GM19043 (cell line): ENCODE measurements at regions not wholly inside any gene's neighbourhood (a gene's known extent, or its start where the extent isn't known, plus 50 kb on each side); places are given as distances from the start of the nearest gene placed in this dataset.
"Not testable (repeated sequence)": the region's sequence is repeated elsewhere in the genome, so short reads cannot be mapped to it uniquely, and the experiment has no call there.

Experiments
- ATAC-seq: cut with Tn5 transposase; IDR thresholded peaks from one replicate; pipeline ENCODE4 v1.9.1; 2021; ENCODE audit warnings: low read depth; ENCODE audit not compliant: unreplicated experiment

DNA sequence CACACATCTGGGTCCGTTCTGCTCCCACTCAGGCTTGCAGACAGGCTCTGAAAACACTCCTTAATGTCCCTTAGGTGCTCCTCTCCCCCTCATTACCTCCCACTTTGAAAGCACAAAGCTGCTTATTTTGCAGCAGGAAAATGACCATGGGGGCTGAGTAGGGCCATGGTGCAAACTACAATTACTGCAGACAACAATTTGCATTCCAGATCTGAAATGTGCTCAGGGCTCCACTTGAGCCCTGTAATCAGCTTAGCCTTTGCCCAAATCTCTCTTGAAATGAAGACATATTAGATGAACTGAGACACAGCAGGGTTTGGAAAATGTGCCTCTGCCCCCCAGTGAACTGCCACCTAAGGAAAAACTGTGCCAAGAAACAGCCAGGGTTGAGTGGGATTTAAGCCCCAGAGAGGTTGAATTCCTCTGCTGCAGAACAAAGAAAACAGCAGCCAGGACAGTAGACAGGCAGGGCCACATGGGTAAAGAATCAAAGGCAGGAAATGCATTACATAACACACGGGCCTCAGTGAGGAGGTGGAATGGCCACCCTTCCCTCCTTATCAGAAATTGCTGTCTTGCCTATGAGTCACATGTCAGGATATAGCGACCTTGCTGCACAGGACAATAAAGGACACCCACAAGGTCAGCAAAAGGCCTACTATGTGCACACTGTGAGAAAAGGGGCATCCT lies 126.8 kb upstream of the ARHGEF3 start:
- ATAC-seq: no peak

GRCh38 chr3:56927855-56928254 lies 126.1 kb upstream of the ARHGEF3 start:
- ATAC-seq: no peak

DNA sequence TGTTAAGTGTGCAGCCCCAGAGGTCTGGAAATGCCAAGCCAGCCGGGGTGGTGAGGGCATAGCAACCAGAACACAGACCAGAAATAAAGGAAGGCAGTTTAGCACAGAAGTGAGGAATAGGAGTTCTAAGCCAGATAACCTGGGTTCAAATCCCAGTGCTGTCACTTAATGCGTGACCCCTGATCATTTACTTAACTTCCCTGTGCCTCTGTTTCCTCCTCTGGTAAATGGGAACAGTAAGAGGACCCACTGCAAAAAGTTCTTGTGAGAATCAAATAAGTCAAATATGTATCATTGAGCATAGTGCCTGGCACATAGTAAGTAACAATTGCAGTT lies 125.2 kb upstream of the ARHGEF3 start:
- no peak for ATAC-seq

DNA sequence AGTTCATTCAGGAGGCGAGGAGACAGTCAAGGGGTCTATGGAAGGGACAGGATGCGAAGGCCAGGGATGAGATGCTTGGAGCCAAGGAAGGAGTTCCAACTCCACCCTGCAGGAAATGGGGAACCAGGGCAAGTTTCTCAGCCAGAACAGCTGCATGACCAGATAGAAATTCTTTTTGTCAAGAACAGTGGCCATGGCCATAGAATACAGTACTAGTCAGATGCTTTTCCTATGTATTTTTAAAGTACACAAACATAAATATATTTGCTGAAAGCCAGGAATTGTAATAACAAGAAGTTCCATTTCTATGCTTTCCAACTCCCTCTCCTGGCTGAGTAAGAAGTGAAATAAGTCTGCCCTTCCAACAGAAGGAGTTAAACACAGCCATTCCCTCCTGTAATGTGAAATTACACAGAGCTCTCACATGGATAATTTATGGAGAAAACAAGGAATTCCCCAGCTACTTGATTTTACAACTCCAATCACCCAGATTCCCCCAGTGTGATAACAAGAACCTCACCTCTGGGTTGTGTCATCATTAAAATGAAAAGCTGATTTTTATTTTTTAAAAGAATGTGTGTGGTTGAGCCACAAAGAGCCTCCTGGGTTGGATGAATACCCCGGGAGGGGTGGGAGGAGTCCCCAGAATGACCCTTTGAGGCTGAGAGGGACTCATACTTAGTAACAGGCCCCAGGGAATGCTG lies 124.6 kb upstream of the ARHGEF3 start:
- no peak for ATAC-seq

GRCh38 chr3:56924700-56925099 lies 123.0 kb upstream of the ARHGEF3 start:
- ATAC-seq: not testable (repeated sequence)

GRCh38 chr3:56923526-56924224 lies 121.9 kb upstream of the ARHGEF3 start:
- ATAC-seq: no peak

DNA sequence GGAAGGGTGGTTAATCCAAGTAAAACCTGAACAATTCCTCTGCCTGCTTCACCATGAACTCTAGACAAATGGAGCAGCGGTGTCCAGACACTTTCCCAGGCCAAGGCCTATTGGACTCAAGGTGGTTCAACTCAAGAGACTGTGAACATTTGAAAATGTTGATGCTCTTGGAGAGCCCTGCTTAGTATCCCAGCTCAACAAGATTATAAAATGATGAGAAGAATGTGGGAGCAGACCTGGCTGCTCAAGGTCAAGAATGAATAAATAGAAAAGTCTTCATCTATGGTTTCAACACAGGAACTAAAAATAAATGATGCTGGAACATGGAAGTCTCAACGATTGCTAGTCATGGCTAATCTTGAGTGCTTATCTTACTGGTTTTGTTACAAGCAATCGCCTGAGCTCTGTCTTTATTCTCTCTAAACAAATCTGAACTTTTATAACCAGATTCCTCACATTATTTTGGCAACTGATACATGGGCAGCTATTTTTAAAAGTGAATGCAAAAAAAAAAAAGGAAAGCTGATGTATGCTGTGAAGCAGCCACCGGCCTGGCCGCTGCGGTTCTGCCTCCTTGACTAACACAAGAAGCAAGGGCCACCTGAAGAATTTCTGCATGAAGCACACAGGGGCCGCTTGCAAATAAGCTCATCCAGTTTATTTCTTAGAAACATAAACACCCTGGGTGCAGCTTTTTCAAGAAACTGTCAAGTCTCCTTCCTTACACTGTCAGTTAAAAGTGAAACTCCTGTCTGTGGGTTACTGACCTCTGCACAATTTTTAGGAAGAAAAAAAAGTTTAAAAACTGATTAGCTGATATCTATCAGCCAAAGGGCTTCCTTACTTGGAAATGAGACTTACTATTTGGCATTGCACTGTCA lies 120.1 kb upstream of the ARHGEF3 start:
- no peak for ATAC-seq

GRCh38 chr3:56919797-56920195 lies 118.0 kb upstream of the ARHGEF3 start:
- ATAC-seq: no peak

DNA sequence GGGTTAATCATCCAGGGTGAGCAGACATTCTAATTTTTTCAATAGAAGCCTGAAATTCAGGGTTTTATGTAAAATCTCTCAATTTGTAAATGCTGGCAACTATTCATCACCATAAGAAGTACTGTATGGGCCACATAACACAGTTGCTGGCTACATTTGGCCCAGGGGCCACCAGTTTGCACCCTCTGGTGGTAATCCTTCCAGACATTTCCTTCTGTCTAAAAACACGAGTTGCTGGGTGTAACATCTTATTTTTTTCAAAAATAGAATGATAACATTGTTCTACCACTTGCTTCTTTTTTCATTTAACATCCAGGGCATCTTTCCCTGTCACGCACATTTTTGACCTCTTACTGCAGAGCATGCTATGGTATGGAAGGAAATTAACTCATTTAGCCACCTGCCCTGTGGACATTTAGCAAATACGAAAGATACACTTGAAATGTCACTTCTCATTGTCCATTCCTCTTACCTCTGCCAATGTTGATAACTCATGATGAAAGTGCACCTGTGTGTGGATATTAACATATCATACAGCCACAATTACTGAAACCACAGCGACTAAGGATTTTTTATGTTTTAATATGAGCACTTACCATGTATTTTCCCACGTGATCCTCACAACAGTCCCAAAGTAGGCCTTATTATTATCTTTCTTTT lies 117.5 kb upstream of the ARHGEF3 start:
- ATAC-seq: no peak

DNA sequence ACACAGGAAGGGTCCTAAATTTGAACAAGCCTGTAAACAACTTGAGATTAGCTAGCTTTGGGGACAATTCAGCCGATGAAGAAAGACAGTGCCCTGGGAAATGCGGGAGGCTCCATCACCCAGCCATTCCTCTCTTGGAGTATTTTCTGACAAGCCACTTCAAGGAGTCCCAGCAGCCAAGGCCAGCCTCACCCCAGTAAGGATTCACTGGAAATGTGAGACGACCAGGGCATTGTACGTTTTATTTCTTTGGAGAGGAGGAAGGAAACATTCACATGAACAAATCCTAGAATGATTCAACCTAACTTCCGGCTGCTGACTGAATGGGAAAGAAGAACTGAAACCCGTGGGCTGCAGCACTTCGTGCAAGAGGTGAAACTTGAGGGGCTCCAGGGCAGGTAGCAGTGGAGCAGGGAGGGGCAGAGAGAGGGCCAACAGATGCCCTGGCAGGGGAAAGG lies 116.4 kb upstream of the ARHGEF3 start:
- ATAC-seq: peak; percentile 40

DNA sequence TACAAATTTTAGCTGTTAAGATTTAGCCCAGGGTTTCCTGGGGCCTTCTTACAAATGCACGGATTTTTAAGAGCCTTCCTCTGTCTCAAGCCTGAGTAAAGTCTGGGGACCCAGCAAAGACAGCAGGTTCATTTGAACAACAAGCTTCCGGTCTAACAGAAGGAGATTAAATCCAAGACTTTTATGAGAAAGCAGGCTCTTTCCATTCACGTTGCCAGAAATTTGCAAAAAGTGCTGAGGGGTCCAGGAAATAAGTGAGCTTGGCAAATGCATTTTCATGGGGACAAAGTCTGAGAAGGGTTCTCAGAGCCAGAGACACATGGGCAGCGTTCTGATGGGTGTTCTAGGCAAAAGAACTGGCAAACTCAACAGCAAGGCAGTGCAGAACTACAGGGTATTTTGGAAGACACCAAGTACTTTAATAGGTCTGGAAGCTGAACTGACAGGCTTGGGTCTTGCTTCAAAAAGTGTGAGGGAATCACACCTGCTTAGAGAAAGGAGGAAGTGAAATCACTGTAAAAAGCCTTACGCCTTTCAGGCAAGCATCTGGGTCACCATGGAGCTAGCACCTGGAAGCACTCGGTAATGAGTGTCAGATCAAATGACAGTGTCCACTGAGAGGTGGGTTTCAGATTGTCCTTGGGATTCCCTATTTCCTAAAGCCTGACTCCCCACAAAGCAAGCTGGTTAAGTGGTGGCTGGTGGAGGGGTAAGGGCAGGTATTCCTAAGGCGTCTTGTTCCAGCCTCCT lies 115.8 kb upstream of the ARHGEF3 start:
- peak; percentile 66 for ATAC-seq

DNA sequence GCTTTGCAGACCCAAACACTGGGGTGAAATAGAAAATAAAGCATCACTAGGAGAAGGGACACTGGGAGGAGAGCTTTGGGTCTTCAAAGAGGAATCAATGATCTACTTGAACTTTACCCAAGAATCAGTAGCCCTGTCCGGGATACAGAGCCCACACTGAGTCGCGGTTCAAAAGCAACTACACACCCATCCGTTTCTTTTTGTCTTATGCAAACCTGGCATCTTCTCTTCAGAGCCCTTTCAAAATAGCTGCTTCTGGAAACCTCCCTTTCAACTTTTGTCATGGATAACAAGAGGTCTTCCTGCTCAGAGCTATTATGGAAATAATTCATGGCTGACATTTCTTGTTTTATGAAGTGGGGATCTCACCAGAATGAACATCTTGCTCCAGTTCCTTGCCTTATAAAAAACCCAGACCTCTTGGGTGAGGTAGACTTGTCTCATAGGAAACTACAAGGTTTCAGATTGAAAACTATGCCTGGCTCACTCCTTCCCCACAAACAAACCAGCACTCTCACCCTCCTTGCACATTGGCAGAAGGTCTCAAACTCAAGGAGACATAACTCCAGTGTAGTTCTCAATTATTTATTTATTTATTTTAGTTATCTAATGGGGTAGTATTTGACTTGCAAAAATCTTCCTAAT lies 115.1 kb upstream of the ARHGEF3 start:
- ATAC-seq: no peak

- peak; percentile 46 for ATAC-seq
Measured at GRCh38 chr3:56915966-56916586, 114.3 kb upstream of the ARHGEF3 start.

DNA sequence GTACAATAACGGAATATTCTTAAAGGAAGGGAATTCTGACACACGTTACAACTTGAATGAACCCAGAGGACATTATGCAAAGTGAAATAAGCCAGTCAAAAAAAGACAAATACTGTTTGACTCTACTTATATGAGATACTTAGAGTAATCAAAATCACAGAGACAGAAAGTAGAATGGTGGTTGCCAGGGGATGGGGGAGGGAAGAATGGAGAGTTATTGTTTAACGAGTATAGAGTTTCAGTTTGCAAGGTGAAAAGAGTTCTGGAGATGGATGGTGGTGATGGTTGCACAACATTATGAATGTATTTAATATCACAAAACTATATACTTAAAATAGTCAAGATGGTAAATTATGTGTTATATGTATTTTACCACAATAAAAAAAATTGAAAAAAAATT lies 112.9 kb upstream of the ARHGEF3 start:
- no peak for ATAC-seq

DNA sequence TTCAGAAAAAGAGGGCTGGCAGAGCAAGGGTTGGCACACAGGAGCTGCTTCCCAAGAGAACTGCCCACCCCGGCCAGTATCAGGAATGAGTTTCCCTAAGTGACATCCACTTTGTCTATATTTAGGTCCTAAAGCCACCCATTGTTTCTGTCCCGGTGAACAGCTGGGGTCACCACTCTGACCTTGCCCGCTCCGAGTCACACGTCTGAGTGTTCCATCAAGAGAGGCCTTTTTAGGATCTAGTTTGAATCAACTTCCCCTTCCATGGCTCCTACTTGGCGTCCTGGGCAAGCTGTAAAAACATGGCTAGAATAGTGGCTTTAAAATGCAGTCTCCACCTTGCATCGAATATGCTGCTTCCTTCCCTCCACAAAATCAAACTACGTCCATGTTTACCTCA lies 109.6 kb upstream of the ARHGEF3 start:
- no peak for ATAC-seq

- no peak for ATAC-seq
Measured at GRCh38 chr3:56909349-56909748, 107.6 kb upstream of the ARHGEF3 start.

DNA sequence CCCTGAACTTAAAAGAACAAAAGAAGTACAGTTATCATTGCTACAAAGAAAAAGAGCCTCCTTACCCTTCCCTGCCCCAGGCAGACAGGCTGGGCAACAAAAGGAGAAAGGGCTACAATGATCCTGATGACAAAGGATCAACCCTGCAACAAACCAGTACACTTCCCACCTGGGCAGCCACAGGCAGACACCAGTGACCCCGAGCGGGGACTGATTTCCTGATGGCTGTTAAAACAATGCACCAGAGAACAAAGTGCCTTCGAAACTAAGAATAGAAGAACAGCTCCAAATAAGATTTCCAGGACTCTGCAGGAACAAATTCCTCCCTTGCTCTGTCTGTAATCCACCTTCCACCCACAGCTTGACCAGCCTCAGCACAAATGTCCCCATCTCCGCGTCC lies 106.3 kb upstream of the ARHGEF3 start:
- ATAC-seq: no peak

DNA sequence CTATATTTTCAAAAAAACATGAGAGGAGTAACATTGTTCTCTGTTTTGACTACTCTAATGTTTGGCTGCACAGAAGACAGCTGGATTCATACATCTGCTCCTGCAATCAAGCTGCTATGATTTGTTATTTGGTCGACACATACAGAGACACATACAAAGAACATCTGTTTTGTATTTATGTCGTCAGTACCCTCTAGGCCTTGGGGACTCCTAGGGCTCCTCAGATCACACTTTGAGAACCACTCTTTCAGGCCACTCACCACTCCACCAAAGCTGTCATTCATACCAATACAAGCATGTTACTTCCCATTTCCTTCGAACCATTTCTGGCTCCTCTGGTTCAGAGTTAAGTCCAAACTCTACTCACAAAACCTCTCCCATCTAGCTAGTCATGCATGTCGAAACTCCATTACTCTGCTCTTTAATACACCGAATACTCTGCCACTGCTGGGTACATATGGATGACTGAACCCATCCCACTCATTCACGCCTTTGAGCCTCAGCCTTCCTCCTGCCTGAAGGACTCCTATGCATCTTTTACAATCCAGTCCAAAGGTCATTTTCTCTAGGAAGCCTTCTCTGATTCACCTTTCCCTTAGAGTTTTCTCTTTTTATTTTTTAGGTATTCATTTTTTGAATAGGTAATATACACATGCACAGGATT lies 102.9 kb upstream of the ARHGEF3 start:
- no peak for ATAC-seq
